IPS-15b (cell line): ENCODE measurements at regions not wholly inside any gene's neighbourhood (a gene's known extent, or its start where the extent isn't known, plus 50 kb on each side); places are given as distances from the start of the nearest gene placed in this dataset.
"Not testable (repeated sequence)": the region's sequence is repeated elsewhere in the genome, so short reads cannot be mapped to it uniquely, and the experiment has no call there.

ENCODE experiments used
- H3K27me3 ChIP-seq: one replicate; pipeline ENCODE4 v1.6.1; 2013; ENCODE audit warnings: low read length; ENCODE audit not compliant: control insufficient read depth, insufficient read depth
- H3K36me3 ChIP-seq: one replicate; pipeline ENCODE4 v1.6.1; 2013; ENCODE audit warnings: low read length; ENCODE audit not compliant: control insufficient read depth, insufficient read depth
- H3K4me1 ChIP-seq: one replicate; pipeline ENCODE4 v1.6.1; 2013; ENCODE audit warnings: mild to moderate bottlenecking, low read length; ENCODE audit not compliant: control insufficient read depth, insufficient read depth
- H3K4me3 ChIP-seq: one replicate; pipeline ENCODE4 v1.5.1; 2013; ENCODE audit warnings: low read depth, low read length
- H3K9ac ChIP-seq: one replicate; pipeline ENCODE4 v1.6.1; 2013; ENCODE audit warnings: low read depth, mild to moderate bottlenecking, low read length
- H3K9me3 ChIP-seq: one replicate; pipeline ENCODE4 v1.6.1; 2013; ENCODE audit warnings: mild to moderate bottlenecking, low read length; ENCODE audit not compliant: control insufficient read depth, insufficient read depth

- Histone ChIP-seq H3K4me1 (no peaks in the 10 kb centered on the region), H3K4me3 (no peak overlapping the region), H3K9ac (no peak overlapping the region), H3K36me3 (no peaks in the 10 kb centered on the region), H3K9me3 (no peaks in the 10 kb centered on the region), H3K27me3 (peaks cover 2% of the 10 kb centered on the region)
Measured at GRCh38 chr17:74130276-74130675, 73.2 kb upstream of the RPL38 start.

- Histone ChIP-seq H3K36me3 (no peaks in the 10 kb centered on the region), H3K27me3 (peaks cover 2% of the 10 kb centered on the region), H3K4me1 (no peaks in the 10 kb centered on the region)
Measured at GRCh38 chr17:74130841-74131240, 72.6 kb upstream of the RPL38 start.

GRCh38 chr17:74132354-74132753 lies 71.1 kb upstream of the RPL38 start:
- Histone ChIP-seq H3K4me3 (no peak overlapping the region), H3K9ac (no peak overlapping the region), H3K36me3 (no peaks in the 10 kb centered on the region), H3K4me1 (no peaks in the 10 kb centered on the region), H3K9me3 (no peaks in the 10 kb centered on the region), H3K27me3 (peaks cover 2% of the 10 kb centered on the region)

More at GRCh38 chr17:74130841-74131240, 72.6 kb upstream of the RPL38 start:
- Histone ChIP-seq H3K9ac (no peak overlapping the region), H3K4me3 (no peak overlapping the region), H3K9me3 (no peaks in the 10 kb centered on the region)

- Histone ChIP-seq H3K27me3 (peaks cover 2% of the 10 kb centered on the region), H3K9ac (no peak overlapping the region), H3K4me1 (no peaks in the 10 kb centered on the region), H3K9me3 (no peaks in the 10 kb centered on the region), H3K4me3 (no peak overlapping the region), H3K36me3 (no peaks in the 10 kb centered on the region)
Measured at GRCh38 chr17:74133740-74134139, 69.7 kb upstream of the RPL38 start.

GRCh38 chr17:74134234-74134633 lies 69.2 kb upstream of the RPL38 start:
- H3K4me3 ChIP-seq, H3K9ac ChIP-seq, H3K36me3 ChIP-seq, H3K4me1 ChIP-seq, H3K27me3 ChIP-seq, H3K9me3 ChIP-seq: not testable (repeated sequence)

GRCh38 chr17:74134991-74135390 lies 68.5 kb upstream of the RPL38 start:
- H3K4me1 ChIP-seq, result no peaks in the 10 kb centered on the region
- H3K36me3 ChIP-seq, result no peaks in the 10 kb centered on the region
- H3K9ac ChIP-seq, result no peak overlapping the region
- no peaks in the 10 kb centered on the region for H3K9me3 ChIP-seq
- peaks cover under 1% of the 10 kb centered on the region for H3K27me3 ChIP-seq
- no peak overlapping the region for H3K4me3 ChIP-seq

- no peak overlapping the region for H3K9ac ChIP-seq
- H3K4me1 ChIP-seq, result no peaks in the 10 kb centered on the region
- no peaks in the 10 kb centered on the region for H3K9me3 ChIP-seq
- H3K27me3 ChIP-seq, result no peaks in the 10 kb centered on the region
- H3K36me3 ChIP-seq, result no peaks in the 10 kb centered on the region
- no peak overlapping the region for H3K4me3 ChIP-seq
Measured at GRCh38 chr17:74135391-74136167, 67.9 kb upstream of the RPL38 start.

- H3K36me3 ChIP-seq, result no peaks in the 10 kb centered on the region
- H3K4me1 ChIP-seq, result no peaks in the 10 kb centered on the region
- no peaks in the 10 kb centered on the region for H3K9me3 ChIP-seq
- no peaks in the 10 kb centered on the region for H3K27me3 ChIP-seq
- H3K4me3 ChIP-seq, result no peak overlapping the region
- no peak overlapping the region for H3K9ac ChIP-seq
Measured at GRCh38 chr17:74137416-74137815, 66.1 kb upstream of the RPL38 start.

- Histone ChIP-seq H3K9ac (no peak overlapping the region), H3K4me1 (no peaks in the 10 kb centered on the region), H3K4me3 (no peak overlapping the region), H3K9me3 (no peaks in the 10 kb centered on the region), H3K27me3 (no peaks in the 10 kb centered on the region), H3K36me3 (no peaks in the 10 kb centered on the region)
Measured at GRCh38 chr17:74139120-74139519, 64.4 kb upstream of the RPL38 start.

- Histone ChIP-seq H3K36me3 (no peaks in the 10 kb centered on the region), H3K9me3 (no peaks in the 10 kb centered on the region), H3K4me1 (no peaks in the 10 kb centered on the region), H3K9ac (no peak overlapping the region), H3K4me3 (no peak overlapping the region), H3K27me3 (no peaks in the 10 kb centered on the region)
Measured at GRCh38 chr17:74140282-74140681, 63.2 kb upstream of the RPL38 start.

GRCh38 chr17:74141612-74142011 lies 61.9 kb upstream of the RPL38 start:
- H3K27me3 ChIP-seq, result no peaks in the 10 kb centered on the region
- no peaks in the 10 kb centered on the region for H3K4me1 ChIP-seq
- no peak overlapping the region for H3K9ac ChIP-seq
- H3K9me3 ChIP-seq, result no peaks in the 10 kb centered on the region
- H3K36me3 ChIP-seq, result no peaks in the 10 kb centered on the region
- H3K4me3 ChIP-seq, result no peak overlapping the region

GRCh38 chr17:74143318-74143717 lies 60.2 kb upstream of the RPL38 start:
- H3K9ac ChIP-seq, H3K36me3 ChIP-seq, H3K4me3 ChIP-seq, H3K27me3 ChIP-seq, H3K4me1 ChIP-seq, H3K9me3 ChIP-seq: not testable (repeated sequence)
